ENCODE measurements at regions not wholly inside any gene's neighbourhood (a gene's known extent, or its start where the extent isn't known, plus 50 kb on each side); places are given as distances from the start of the nearest gene placed in this dataset.
A peak's percentile ranks its signal among the peaks of the same experiment; 100 is the strongest.

DNA sequence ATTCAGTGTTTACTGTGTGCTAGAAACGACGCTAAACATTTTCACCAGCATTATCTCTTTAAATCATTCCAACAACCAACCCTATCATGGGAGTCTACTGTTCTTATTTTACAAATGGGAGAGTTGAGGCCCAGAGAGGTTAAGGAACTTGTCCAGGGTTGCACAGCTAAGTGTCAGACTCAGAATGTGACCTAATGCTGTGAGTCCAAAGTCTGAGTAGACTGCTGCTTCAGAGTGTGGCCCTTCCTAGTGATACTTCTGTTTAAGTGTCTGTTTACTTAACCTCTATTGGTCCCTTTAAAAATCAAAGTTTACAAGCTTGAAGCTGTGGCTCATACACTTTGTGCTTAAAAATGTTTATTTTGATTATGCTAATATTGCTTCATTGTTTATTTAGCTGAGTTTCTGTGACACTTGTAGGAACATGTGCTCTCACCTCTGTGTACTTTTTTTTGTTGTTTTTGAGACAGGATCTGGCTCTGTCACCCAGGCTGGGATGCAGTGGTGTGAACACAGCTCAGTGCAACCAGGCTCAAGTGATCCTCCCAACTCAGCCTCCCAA, 84.4 kb upstream of the SYPL1 start:
- no peak for DNase-seq (ENCODE audit: low spot score)

DNA sequence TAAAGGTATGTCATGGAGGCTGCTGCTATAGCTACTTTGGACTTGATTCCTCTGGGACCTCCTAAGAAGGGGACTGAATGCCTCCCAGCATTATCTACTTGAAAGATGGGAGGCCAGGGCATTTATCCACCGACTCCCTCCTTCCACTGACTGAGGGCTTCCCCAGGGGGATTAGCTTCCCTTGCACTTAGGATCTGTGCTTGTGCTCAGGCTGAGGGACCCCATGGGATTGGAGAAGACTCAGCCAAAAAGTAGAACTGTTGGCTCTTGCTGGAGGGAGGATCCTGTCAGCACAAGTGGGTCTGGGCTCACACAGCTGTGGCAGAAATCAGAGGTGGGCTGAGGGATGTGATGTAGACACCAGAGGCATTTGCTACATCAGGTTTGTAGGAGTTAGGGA, 81.5 kb upstream of the SYPL1 start:
- DNase-seq (ENCODE audit: low spot score), result no peak

DNA sequence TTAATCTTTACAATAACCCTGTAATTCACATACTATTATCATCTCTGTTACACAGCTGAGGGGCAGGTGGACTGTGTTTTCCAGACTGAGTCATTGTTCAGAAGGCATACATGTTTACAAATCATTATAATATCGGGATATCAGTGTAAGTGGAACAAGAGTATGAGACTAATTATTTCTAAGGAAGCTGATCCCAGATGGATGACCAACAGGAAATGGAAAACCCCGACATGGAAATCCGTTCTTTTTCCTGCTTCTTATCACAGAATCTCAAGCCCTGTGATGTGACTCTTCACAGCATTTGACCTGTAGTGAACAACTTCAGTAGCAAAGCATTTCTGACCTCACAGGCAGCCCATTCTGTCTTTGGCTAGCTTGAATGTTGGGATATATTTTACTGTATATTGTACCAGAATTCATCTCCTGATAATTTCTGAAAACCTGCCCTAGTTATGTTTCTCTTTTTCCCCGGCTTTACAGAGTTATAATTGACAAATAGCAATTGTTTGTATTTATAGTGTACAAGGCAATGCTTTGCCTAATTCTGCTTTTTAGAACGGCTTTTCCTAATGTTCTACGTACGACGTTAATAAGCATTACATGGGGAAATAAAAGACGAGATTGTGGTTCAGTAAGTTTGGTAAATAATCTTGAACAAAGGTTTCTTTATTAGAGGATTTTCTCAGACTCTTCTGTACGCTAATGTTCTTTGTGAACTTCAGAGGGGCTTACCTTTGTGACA, 78.6 kb upstream of the SYPL1 start:
- no peak for DNase-seq (ENCODE audit: low spot score)

DNA sequence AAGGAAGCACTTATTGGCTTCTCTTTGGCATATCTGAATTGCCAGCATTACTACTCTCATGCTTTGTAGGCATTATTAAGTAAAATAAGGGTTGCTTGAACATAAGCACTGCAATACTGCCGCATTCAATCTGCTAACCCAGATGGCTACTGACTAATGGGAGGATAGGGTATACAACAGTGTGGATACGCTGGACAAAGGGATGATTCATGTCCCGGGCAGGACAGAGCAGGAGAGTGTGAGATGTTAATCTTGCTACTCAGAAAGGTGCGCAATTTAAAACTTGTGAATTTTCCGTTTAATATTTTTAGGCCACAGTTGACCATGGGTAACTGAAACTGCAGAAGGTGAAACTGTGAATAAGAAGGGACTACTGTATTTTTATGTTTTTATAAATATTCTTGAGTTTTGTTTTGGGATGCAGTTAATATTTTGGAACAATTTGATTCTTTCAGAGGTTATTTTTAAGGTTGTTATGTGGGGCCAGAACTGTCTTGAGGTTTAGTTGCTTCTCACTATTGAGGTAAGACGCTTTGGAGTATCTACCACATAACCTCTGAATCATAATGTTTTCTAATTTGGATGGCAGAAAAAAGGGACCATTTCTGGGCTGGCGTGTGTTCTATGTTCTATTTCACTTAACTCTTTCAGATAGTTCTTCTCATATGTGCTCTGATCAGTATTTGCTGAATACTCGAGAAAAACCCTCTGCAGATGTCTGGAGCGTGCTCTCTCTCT, 75.7 kb upstream of the SYPL1 start:
- no peak for DNase-seq (ENCODE audit: low spot score)

DNA sequence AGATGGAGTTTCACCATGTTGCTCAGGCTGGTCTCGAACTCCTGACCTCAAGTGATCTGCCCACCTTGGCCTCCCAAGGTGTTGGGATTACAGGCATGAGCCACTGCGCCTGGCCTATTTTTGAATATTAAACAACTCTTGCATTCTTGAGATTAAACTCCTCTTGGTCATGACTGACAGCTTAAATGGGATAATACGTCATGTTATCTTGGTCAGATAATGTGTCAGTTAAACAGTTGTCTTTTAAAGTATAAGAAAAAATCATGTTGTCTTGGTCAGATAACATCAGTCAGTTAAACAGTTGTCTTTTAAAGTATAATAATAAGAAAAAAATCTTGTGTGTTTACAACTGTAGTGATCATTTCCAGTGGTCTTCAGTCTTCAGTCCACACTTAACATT, 73.6 kb upstream of the SYPL1 start:
- DNase-seq (ENCODE audit: low spot score), result no peak

DNA sequence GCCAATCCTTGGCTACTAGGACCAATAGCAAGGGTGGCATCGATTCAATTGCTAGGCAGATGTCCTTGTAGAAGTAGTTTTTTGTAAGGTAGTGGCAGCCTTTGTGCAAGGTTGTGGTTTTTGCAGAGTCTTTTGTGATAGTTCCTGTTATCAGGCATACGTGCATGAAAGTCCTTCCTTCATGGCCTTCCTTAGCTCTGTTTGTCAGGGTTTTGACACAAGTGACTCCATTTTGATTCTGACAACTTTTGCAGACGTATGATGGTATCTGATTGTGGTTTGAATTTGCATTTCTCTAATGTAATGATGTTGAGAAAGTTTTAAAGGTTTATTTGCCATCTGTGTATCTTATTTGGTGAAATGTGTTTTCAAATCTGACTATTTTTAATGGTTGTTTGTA, 71.8 kb upstream of the SYPL1 start:
- DNase-seq (ENCODE audit: low spot score), result no peak

DNA sequence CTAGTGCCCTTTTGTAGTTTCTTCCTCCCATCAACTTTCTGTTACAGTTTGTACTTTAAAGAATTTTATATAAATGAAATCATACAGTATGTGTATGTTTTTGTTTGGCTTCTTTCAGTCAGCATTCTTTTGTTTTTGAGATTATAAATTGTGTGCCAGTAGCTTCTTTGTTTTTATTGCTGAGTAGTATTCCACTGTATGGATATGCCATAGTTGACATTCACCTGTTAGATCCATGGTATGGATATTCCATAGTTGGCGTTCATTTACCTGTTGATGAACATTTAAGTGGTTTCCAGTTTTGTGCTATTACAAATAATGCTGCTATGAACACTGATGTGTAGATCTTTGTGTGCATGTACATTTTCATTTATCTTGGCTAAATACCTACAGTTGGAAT, 70.8 kb upstream of the SYPL1 start:
- no peak for DNase-seq (ENCODE audit: low spot score)

DNA sequence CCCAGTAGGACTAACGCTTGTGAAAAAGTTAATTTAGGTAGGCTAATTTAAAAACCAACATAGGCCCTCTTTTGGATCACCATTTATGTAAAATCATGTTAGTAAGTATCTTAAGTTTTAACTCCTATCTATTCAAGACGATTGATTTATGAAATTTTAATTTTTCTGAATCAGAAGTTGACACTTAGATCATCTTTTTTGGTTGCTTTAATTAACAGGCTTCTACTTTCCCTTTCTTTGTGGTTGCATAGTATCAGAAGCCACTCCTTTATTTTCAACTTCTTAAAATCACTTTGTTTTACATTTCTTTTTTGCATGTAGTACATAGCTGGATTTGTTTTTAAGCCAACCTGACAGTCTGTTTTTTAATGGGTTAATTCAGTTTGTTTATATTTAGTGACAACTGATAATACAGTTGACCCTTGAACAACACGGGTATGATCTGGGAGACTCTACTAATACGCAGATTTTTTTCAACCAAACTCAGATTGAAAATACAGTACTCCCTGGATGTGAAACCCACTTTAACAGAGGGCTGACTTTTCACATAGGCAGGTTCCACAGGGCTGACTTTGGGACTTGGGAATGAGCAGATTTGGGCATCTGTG, 69.7 kb upstream of the SYPL1 start:
- no peak for DNase-seq (ENCODE audit: low spot score)

DNA sequence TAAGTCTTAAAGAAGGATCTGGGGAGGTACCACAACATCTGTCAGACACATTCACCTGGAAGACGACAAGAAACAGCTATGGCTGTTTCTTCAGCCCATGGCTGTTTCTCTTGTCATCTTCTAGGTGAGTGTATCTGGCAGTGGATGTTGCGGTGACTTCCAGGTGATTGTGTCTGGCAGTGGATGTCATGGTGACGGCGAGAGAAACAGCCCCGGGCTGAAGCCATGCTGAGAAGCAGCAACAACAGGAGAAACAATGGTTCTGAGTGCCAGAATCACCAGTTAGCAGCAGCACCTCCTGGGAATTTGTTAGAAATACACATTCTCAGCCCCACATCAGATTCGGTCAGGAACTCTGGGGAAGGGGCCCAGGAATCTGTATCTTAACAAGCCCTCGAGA, 68.6 kb upstream of the SYPL1 start:
- DNase-seq (ENCODE audit: low spot score), result no peak

DNA sequence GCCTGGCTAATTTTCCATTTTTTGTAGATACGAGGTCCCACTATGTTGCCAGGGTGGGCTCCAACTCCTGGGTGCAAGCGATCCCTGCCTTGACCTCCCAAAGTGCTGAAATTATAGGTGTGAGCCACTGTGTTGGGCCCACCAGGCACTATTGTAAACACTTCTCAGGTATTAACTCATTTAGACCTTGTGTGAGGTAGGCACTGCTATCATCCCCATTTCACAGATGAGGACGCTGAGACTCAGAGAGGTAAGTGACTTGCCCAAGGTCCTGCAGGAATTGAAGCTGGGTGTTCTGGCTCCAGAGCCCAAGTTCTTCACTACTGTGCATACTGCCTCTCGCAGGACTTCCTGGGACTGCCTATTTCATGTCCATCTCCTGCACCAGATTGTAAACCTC, 67.1 kb upstream of the SYPL1 start:
- DNase-seq (ENCODE audit: low spot score), result no peak

DNA sequence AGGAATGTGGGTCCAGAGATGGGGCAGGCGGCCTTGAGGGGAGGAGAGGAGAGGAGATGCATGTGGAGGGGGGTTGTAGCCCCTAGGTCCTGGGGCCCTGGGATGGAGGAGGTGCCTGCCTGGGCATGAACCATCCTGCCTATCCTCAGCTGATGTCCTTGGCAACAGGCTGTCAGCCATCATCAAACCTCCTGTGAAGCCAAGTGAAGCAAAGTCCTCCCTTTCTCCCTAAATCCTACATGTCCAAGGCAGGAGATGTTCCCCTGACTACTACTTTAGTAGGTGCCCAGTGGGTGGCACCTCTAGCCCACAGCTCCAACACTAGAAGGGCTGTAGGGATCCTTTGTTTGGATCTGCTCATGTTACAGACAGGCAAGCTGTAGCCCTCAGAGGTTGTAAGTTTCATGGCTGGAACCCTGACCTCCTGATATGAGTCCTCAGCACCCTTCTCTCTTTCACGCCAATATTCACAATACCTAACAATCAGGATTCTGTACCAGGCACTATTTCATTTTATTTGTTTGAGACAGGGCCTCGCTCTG, 66.6 kb upstream of the SYPL1 start:
- DNase-seq (ENCODE audit: low spot score), result no peak

DNA sequence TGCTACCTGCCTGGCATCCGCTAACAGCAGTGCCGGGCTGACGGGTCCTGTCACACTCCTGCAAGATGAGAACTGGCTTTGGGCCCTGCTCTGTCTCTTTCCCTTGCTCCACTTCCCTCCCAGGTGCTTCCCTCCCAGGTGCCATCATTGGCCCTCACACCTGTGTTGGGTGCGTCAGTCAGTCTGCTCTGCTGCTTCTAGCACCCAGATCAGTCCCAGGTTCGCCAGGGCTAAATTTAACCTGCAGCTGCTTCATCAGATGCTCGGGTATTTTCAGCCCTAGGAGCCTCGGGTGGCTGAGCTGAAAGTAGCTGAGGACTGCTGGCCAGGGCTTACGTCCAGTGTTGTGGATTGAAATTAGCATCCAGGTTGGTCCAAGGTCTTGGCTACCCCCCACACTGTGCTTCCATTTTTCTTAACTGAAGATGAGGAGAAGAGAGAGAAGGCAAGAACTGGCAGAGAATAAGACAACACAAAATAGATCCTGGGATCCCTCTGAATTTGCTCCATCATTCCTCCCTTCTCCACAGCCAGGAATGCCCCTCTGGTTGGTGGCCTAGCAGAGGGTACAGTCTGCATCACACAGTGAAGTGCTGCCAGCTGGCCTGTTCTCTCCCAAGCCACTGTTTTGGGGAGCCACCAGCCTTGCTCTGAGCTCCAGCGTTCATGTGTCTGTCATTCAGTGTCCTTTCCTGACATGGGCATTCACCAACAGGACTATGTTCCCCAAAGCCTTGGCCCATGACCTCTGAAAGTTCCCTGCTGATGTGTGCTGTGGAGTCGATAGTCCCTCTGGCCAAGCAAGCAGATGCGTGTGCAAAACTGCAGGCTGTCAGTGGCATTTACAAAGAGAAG, 65.9 kb upstream of the SYPL1 start:
- DNase-seq (ENCODE audit: low spot score), result no peak

DNA sequence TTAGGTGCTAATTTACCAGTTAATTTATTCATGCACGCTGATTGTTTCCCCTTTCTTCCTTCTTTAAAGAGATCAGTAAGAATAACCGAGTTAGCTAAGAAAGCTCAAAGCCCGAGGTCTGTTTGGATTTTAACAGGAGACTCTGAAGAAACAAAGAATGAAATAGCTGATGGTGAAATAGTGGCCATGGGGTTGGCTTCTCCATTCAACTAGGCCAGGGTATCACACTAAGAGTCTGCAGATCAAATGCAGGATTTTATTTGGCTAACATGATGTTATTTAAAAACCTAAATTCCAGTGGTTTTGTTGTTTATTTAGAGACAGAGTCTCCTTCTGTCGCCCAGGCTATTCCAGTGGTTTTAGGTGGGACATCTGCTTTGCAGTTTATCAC, 65.2 kb upstream of the SYPL1 start:
- no peak for DNase-seq (ENCODE audit: low spot score)

DNA sequence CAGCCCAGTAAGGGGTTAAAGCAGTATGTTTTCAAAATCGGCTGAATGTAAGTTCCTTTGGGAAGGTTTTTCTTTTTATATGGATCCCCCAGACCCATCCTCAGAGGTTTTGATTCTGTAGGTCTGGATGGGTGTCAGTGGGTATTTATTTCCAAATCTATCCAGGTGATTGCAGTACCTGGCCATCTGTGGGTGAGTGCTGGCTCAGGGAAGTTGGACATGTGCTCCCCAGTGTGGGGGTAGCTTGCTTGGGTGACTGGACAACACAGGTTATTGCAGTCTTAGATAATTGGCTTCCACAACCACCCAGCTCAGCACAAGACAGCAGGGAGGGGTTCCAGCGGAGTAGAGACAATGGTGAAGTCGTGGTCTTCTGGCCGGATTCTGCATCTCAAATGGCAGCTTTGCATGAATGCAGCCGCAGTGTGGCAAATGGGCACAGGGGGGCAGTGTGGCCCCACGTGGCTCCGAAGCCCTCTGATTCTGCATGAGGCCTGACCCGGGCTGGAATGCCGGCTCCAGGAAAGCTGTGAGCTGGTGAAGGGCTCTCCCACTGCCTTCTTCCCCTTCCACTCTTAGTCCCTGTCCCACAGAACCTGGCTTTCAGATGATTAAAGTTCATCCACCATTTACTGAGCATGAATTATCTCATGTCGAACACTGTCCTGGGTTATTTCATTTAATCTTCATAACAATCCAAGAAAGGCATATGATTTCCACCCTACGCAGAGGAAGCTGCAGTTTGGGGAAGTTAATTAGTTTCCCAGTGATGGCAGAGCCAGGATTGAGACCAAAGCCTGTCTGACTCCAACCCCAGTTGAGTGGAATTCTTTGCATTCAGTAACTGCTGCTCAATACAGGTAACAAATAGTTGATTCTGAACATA, 64.5 kb upstream of the SYPL1 start:
- DNase-seq (ENCODE audit: low spot score), result peak; percentile 91

DNA sequence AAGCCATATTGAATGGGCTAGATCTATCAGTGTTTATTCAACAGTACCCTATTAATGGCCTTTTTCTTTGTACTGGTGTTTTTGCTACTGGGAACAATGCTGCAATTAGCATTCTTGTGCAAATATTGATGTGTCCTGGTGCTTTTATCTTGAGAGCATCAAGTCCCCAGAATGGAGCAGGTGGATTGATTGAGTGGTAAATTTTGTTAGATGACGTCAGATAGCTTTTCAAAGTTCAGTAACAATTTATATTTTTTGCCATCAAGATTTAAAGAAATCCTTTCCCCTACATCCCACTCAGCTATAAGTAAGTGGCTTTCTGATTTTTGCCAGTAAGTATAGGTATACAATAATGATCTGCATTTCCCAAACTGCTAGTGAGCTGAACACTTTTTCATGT, 63.4 kb upstream of the SYPL1 start:
- DNase-seq (ENCODE audit: low spot score), result no peak

DNA sequence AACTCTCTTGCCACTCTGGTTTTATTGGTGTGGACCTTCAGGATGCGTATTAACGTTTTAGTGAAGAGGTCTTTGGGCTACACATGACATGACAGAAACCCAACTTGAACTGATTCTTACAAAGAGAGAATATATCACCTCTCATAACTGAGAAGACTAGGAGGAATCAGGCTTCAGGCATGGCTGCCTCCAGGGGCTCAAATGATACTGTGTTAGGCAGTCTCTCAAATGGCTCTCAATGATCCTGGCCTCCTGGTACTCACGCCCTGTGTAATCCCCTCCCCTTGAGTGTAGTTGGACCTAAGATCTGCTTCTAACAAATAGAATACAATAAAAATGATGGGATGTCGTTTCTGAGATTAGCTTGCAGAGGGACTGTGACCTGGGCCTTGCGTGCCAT, 58.5 kb upstream of the SYPL1 start:
- no peak for DNase-seq (ENCODE audit: low spot score)

DNA sequence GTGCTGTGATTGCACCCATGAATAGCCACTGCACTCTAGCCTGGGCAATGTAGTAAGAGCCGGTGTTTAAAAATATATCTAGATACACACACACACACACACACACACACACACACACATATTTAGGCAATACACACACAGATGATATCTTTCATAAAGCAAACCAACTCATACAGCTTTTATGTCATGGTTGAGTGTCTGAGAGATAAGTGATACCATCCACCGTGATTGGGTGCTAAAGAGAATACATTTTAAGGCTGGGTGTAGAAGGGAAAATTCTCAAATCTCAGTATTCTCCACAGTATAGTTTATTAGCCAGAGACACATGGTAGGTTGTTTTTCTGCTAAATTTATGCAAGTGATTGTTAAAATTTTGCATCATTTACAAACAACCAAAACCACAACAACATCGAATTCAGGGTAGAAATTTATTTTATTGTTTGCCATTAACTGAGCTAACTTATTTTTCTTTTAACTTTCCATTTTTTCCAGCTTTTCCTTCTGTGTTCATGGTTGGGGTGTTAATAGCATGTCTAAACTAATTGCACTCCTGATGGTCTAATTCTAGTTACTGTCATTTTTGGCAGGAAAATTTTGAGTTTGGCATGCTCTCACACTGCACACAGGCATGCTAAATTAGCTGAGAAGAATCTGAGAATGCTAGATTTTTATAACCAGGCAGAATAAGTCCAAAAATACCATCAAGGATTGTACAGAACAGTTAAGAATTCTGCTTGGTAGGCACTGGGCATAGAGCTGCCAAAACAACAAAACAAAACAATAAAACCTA, 57.9 kb upstream of the SYPL1 start:
- no peak for DNase-seq (ENCODE audit: low spot score)

DNA sequence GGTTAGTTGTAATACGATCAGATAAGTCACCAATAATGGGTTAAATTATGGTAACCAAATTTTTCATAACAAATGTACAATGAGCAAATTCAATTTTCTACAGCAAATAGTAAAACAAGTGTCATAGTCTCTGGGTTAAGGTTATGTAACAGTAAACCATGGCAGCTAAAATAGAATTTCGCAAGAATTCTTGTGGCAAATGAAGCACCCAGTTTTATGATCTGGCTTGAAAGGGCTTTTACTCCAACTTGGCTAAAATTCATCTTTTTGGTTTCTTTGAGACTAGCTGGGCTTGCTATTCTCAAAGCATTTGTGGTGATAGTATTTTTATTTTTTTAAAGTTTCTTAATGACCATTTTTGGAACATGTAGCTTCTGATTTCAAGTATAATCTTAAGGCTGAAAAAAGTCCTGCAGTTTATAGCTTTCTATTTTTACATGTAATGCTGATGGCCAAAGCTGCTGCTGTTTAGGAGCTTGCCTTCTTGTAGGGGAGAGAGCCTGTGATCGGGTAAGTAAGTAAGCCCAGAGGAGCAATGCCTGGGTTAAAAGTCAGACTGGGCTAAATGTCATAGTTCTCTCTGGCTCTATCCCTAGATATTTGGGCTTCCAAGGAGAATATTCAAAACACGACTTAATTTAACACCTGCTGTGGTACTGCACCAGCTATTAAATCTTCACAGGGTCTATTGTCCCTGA, 55.5 kb upstream of the SYPL1 start:
- no peak for DNase-seq (ENCODE audit: low spot score)

DNA sequence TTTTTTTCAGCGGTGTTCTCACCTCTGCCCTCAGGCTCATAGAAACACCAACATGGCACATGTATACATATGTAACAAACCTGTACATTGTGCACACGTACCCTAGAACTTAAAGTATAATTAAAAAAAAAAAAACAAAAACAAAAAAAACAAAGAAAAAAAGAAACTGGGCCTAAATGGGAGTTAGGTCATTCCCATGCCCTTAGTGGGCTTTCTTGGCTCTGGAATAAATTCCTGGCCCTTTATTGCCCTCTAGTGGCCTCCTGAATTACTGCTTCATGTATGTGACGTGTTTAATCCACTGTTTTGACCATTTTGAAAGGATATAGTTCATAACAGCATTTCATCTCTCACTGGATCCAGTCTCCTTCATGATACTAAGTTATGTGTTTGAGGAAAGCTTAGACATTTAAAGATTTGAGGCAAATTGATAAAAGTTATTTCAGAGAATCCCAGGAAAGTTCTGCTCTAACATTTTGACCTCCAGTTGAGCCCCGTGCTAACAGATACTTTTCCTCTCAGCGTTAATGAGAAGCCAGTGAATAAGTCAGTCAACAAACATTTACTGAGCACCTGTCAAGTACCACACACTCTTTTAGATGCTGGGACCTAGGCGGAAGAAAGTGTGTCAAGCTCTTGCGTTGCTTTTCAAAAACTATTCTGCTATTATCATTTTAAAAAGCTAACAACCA, 54.7 kb upstream of the SYPL1 start:
- no peak for DNase-seq (ENCODE audit: low spot score)
